HEK293 (cell line): ENCODE measurements at regions not wholly inside any gene's neighbourhood (a gene's known extent, or its start where the extent isn't known, plus 50 kb on each side); places are given as distances from the start of the nearest gene placed in this dataset.

Experiments used
- CTCF ChIA-PET: fragments of 350-600 bp; formaldehyde crosslinking; extraction: SDS; loops from one replicate; lab custom pipeline; 2021; ENCODE audit warnings: antibody characterized with exemption; lab: Yijun Ruan, JAX
- POLR2A ChIA-PET: fragments of 300-600 bp; formaldehyde crosslinking; extraction: SDS; loops from one replicate; lab custom pipeline; 2020; ENCODE audit warnings: antibody characterized with exemption, inconsistent platforms; lab: Yijun Ruan, JAX
- H3K27ac ChIP-seq: fragments of 200-500 bp; sonication (Bioruptor generic); 2 replicates; pipeline ENCODE4 v1.5.1; 2014; ENCODE audit warnings: low read depth, low read length, control low read depth, inconsistent platforms; ENCODE audit errors: extremely low read depth
- H3K36me3 ChIP-seq, 2 experiments: fragments of 200-500 bp in 1 of 2; sonication (Bioruptor generic) in 1 of 2; 1 replicate in 1 of 2; 2 replicates in 1 of 2; pipeline ENCODE4 v1.5.1; 2014 to 2017; ENCODE audit warnings: inconsistent platforms in 2 of 2, low read length in 2 of 2; ENCODE audit not compliant: control insufficient read depth in 2 of 2, insufficient read depth in 1 of 2
- H3K4me1 ChIP-seq: fragments of 200-500 bp; sonication (Bioruptor generic); 2 replicates; pipeline ENCODE4 v1.5.1; 2014; ENCODE audit warnings: mild to moderate bottlenecking, low read length, inconsistent platforms; ENCODE audit not compliant: control insufficient read depth, insufficient read depth
- H3K4me3 ChIP-seq: 2 replicates; pipeline ENCODE4 v1.5.1; 2011; ENCODE audit warnings: low read depth, mild to moderate bottlenecking, control low read depth, low read length, moderate library complexity
- H3K9me3 ChIP-seq: fragments of 200-500 bp; sonication (Bioruptor generic); 2 replicates; pipeline ENCODE4 v1.5.1; 2014; ENCODE audit warnings: low read depth, low read length, inconsistent platforms; ENCODE audit not compliant: control insufficient read depth, insufficient read depth
- HOXA7 ChIP-seq: sonication (generic); formaldehyde crosslinking; IDR thresholded peaks from 2 replicates; pipeline ENCODE4 v1.8.1; 2022; ENCODE audit warnings: missing genetic modification reagents, borderline replicate concordance
- HOXC10 ChIP-seq: sonication (generic); formaldehyde crosslinking; IDR thresholded peaks from 2 replicates; pipeline ENCODE4 v1.8.1; 2023; ENCODE audit warnings: mild to moderate bottlenecking, missing genetic modification reagents
- KLF1 ChIP-seq: fragments of 450-650 bp; formaldehyde crosslinking; IDR thresholded peaks from 2 replicates; pipeline ENCODE4 v1.5.1; 2016; ENCODE audit warnings: missing biosample characterization, missing genetic modification characterization
- PATZ1 ChIP-seq: fragments of 450-650 bp; formaldehyde crosslinking; IDR thresholded peaks from 2 replicates; pipeline ENCODE4 v1.5.1; 2016; ENCODE audit warnings: missing biosample characterization, missing genetic modification characterization
- PRDM6 ChIP-seq: fragments of 450-650 bp; formaldehyde crosslinking; IDR thresholded peaks from 2 replicates; pipeline ENCODE4 v1.5.1; 2017; ENCODE audit warnings: missing biosample characterization, missing genetic modification characterization
- ZBTB11 ChIP-seq: fragments of 450-650 bp; formaldehyde crosslinking; conservative IDR thresholded peaks from 2 replicates; pipeline ENCODE4 v1.5.1; 2016; ENCODE audit warnings: low read depth, missing biosample characterization, missing genetic modification characterization
- ZBTB26 ChIP-seq: fragments of 450-650 bp; formaldehyde crosslinking; optimal IDR thresholded peaks from 2 replicates; pipeline ENCODE3; 2016; ENCODE audit warnings: missing biosample characterization, mild to moderate bottlenecking, missing genetic modification characterization
- ZNF214 ChIP-seq: fragments of 450-650 bp; formaldehyde crosslinking; IDR thresholded peaks from 2 replicates; pipeline ENCODE4 v1.5.1; 2017; ENCODE audit warnings: missing biosample characterization, mild to moderate bottlenecking, missing genetic modification characterization, borderline replicate concordance
- ZNF366 ChIP-seq: fragments of 450-650 bp; formaldehyde crosslinking; conservative IDR thresholded peaks from 2 replicates; pipeline ENCODE4 v1.5.1; 2016; ENCODE audit warnings: missing biosample characterization, missing genetic modification characterization
- ZNF488 ChIP-seq: fragments of 450-650 bp; formaldehyde crosslinking; IDR thresholded peaks from 2 replicates; pipeline ENCODE4 v1.5.1; 2016; ENCODE audit warnings: missing biosample characterization, missing genetic modification characterization
- ZNF513 ChIP-seq: fragments of 450-650 bp; IDR thresholded peaks from 2 replicates; pipeline ENCODE4 v1.5.1; 2018; ENCODE audit warnings: missing biosample characterization, missing genetic modification characterization
- ZNF555 ChIP-seq: fragments of 450-650 bp; formaldehyde crosslinking; conservative IDR thresholded peaks from 2 replicates; pipeline ENCODE4 v1.5.1; 2017; ENCODE audit warnings: missing biosample characterization, mild to moderate bottlenecking, missing genetic modification characterization, inconsistent platforms
- ZNF561 ChIP-seq: fragments of 450-650 bp; IDR thresholded peaks from 2 replicates; pipeline ENCODE4 v1.5.1; 2018; ENCODE audit warnings: missing biosample characterization, missing genetic modification characterization, borderline replicate concordance
- ZNF623 ChIP-seq: fragments of 450-650 bp; formaldehyde crosslinking; IDR thresholded peaks from 2 replicates; pipeline ENCODE4 v1.5.1; 2016; ENCODE audit warnings: missing biosample characterization, missing genetic modification characterization
- ZNF707 ChIP-seq: fragments of 450-650 bp; formaldehyde crosslinking; IDR thresholded peaks from 2 replicates; pipeline ENCODE4 v1.5.1; 2016; ENCODE audit warnings: missing biosample characterization, missing genetic modification characterization
- ZNF843 ChIP-seq: fragments of 450-650 bp; formaldehyde crosslinking; IDR thresholded peaks from 2 replicates; pipeline ENCODE4 v1.5.1; 2016; ENCODE audit warnings: missing biosample characterization, missing genetic modification characterization

GRCh38 chr17:5877366-5877765, 192.8 kb upstream of the WSCD1 start:
- CTCF ChIA-PET, result no interaction called here
- POLR2A ChIA-PET, result no interaction called here
- H3K9me3 ChIP-seq, result no peaks in the 10 kb centered on the region
- TF ChIP-seq ZNF707 (tag by site-specific recombination) (no peak), KLF1 (tag by site-specific recombination) (no peak), PRDM6 (no peak), ZNF366 (tag by site-specific recombination) (no peak), ZBTB11 (tag by site-specific recombination) (no peak), PATZ1 (tag by site-specific recombination) (no peak), HOXC10 (CRISPR knock-in tag) (no peak), ZNF561 (tag by site-specific recombination) (no peak), ZNF843 (tag by site-specific recombination) (no peak), ZNF513 (no peak), ZNF488 (tag by site-specific recombination) (no peak), ZNF623 (no peak), ZNF555 (tag by site-specific recombination) (no peak), ZNF214 (tag by site-specific recombination) (no peak), HOXA7 (CRISPR knock-in tag) (no peak), ZBTB26 (no peak)
- no peaks in the 10 kb centered on the region for H3K4me1 ChIP-seq
- H3K27ac ChIP-seq, result no peak overlapping the region
- H3K4me3 ChIP-seq, result no peak overlapping the region
- H3K36me3 ChIP-seq, result no peaks in the 10 kb centered on the region
